OCI-LY7 (cell line): ENCODE measurements at regions not wholly inside any gene's neighbourhood (a gene's known extent, or its start where the extent isn't known, plus 50 kb on each side); places are given as distances from the start of the nearest gene placed in this dataset.
"Not testable (repeated sequence)": the region's sequence is repeated elsewhere in the genome, so short reads cannot be mapped to it uniquely, and the experiment has no call there.

Experiments
- EZH2phosphoT487 ChIP-seq: fragments of 200-600 bp; sonication (generic); IDR thresholded peaks from 2 replicates; pipeline ENCODE4 v1.6.1; 2018; ENCODE audit warnings: low read depth, borderline replicate concordance, mild to moderate bottlenecking, mixed run types, antibody characterized with exemption, low read length, moderate library complexity, mixed read lengths
- TF ChIP-seq, protein P1 (sequence below): fragments of 200-600 bp; sonication (generic); conservative IDR thresholded peaks from 2 replicates; pipeline ENCODE4 v1.5.1; 2014; ENCODE audit warnings: mild to moderate bottlenecking, antibody characterized with exemption, low read length, moderate library complexity, mixed read lengths

DNA sequence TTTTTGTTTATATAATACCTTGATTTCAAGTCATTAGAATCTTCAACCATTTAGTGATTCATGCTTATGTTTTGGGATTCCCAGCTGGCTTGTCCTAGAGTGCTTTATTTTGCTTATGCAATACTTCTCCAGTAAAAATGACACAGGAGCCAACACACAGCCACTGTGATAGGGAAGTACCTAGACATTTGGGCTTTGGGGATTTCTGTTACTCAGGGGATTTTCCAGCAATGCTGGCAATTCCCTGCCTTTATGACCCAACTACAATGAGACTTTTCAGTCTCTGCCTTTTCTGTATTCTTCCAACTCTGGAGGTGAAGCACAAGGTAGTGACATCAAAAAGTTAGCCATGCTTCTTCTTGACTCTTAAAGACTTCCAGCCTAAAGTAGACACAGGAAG lies 119.0 kb downstream of the DDX11 start:
- TF ChIP-seq, protein P1, sequence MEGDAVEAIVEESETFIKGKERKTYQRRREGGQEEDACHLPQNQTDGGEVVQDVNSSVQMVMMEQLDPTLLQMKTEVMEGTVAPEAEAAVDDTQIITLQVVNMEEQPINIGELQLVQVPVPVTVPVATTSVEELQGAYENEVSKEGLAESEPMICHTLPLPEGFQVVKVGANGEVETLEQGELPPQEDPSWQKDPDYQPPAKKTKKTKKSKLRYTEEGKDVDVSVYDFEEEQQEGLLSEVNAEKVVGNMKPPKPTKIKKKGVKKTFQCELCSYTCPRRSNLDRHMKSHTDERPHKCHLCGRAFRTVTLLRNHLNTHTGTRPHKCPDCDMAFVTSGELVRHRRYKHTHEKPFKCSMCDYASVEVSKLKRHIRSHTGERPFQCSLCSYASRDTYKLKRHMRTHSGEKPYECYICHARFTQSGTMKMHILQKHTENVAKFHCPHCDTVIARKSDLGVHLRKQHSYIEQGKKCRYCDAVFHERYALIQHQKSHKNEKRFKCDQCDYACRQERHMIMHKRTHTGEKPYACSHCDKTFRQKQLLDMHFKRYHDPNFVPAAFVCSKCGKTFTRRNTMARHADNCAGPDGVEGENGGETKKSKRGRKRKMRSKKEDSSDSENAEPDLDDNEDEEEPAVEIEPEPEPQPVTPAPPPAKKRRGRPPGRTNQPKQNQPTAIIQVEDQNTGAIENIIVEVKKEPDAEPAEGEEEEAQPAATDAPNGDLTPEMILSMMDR: not testable (repeated sequence)
- not testable (repeated sequence) for TF ChIP-seq EZH2phosphoT487
